ENCODE measurements at regions not wholly inside any gene's neighbourhood (a gene's known extent, or its start where the extent isn't known, plus 50 kb on each side); places are given as distances from the start of the nearest gene placed in this dataset.

GRCh38 chr15:98025237-98025636 is 64.7 kb downstream of the ARRDC4 start:
- DNase-seq = no peak

- no peak for DNase-seq
These were observed 74.2 kb downstream of the ARRDC4 start for GRCh38 chr15:98034731-98035130.

- DNase-seq = no peak
These were observed 74.6 kb downstream of the ARRDC4 start for GRCh38 chr15:98035134-98035533.

GRCh38 chr15:98035577-98036010 is 75.1 kb downstream of the ARRDC4 start:
- DNase-seq = no peak

- no peak for DNase-seq
These were observed 79.1 kb downstream of the ARRDC4 start for GRCh38 chr15:98039596-98039995.

- no peak for DNase-seq
These were observed 79.6 kb downstream of the ARRDC4 start for GRCh38 chr15:98040146-98040545.

GRCh38 chr15:98043160-98044014 is 82.9 kb downstream of the ARRDC4 start:
- no peak for DNase-seq

GRCh38 chr15:98051734-98052133 is 91.2 kb downstream of the ARRDC4 start:
- DNase-seq = no peak

- DNase-seq = no peak
These were observed 97.0 kb downstream of the ARRDC4 start for GRCh38 chr15:98057453-98057852.

GRCh38 chr15:98062869-98063268 is 102.4 kb downstream of the ARRDC4 start:
- DNase-seq = no peak

- no peak for DNase-seq
These were observed 102.8 kb downstream of the ARRDC4 start for GRCh38 chr15:98063315-98063714.

- no peak for DNase-seq
These were observed 103.4 kb downstream of the ARRDC4 start for GRCh38 chr15:98063871-98064270.

- DNase-seq = no peak
These were observed 106.8 kb downstream of the ARRDC4 start for GRCh38 chr15:98067339-98067738.

GRCh38 chr15:98069256-98069655 is 108.8 kb downstream of the ARRDC4 start:
- no peak for DNase-seq

- no peak for DNase-seq
These were observed 109.6 kb downstream of the ARRDC4 start for GRCh38 chr15:98070137-98070536.

- no peak for DNase-seq
These were observed 111.3 kb downstream of the ARRDC4 start for GRCh38 chr15:98071786-98072185.

GRCh38 chr15:98075441-98075840 is 114.9 kb downstream of the ARRDC4 start:
- DNase-seq = no peak

GRCh38 chr15:98076021-98076816 is 115.7 kb downstream of the ARRDC4 start:
- no peak for DNase-seq

GRCh38 chr15:98077186-98077585 is 116.7 kb downstream of the ARRDC4 start:
- no peak for DNase-seq

- DNase-seq = no peak
These were observed 120.3 kb downstream of the ARRDC4 start for GRCh38 chr15:98080791-98081190.

GRCh38 chr15:98083203-98083910 is 122.9 kb downstream of the ARRDC4 start:
- no peak for DNase-seq

GRCh38 chr15:98085003-98085639 is 124.6 kb downstream of the ARRDC4 start:
- no peak for DNase-seq
